Central memory CD4-positive, alpha-beta T cell (primary cell): ENCODE measurements at regions not wholly inside any gene's neighbourhood (a gene's known extent, or its start where the extent isn't known, plus 50 kb on each side); places are given as distances from the start of the nearest gene placed in this dataset.
"Not testable (repeated sequence)": the region's sequence is repeated elsewhere in the genome, so short reads cannot be mapped to it uniquely, and the experiment has no call there.

Experiments
- DNase-seq: peaks from one replicate; pipeline ENCODE4 v3.0.0; 2022

- DNase-seq, result no peak
Observed at GRCh38 chr16:73427164-73427563, 379.2 kb upstream of the ZFHX3 start.

DNA sequence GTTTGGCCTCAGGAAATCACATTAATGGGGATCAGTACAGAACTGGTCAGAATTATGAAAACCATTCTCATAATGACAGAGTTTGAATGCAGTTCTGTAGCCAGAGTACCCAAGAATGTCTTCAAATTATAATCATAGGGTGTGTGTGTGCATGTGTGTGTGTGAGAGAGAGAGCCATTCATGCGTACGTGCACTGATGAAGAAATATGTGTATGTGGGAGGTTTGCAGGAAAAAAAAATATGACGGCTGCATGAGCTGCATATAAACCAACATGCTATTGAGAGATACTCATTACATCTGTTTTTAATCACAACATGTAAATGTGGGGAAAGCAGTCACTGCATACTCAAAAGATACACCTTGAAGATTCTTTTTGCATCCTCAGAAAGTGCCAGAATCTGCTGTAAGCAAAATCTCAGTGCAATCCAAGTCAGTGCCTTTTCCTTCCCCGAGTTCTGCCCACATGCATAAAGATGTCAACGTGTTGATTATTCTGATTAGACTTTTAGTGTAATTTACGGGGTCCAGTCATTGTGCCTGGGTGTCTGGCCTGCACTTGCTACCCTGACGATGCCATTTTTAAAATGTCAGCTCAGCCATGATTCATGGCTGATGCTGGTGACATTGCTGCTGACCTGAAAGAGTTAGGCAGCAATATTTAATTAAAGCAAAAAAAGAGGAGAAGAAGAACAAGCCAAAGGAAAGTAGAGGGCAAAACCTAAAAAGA is 378.7 kb upstream of the ZFHX3 start:
- DNase-seq, result no peak

DNA sequence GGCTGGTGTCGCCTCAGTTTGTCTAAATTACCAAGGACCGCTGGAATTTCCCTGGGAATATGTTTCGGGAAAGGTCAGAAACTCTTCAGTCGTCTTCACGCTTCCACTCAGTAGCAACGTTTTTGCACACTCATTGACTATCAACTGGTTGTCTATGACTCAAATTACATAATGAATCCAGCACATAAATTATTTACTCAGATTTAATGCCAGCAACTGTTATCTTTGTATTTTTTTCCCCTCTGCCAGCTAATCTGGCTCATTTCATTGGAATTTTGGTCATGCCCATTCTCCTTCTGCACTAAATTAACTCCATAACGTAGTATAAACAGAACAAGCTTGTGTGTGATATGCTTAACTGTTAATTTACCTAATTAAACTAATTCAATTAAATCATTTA is 372.7 kb upstream of the ZFHX3 start:
- DNase-seq, result no peak

GRCh38 chr16:73420244-73420643 is 372.3 kb upstream of the ZFHX3 start:
- DNase-seq, result no peak

GRCh38 chr16:73418691-73419090 is 370.8 kb upstream of the ZFHX3 start:
- DNase-seq, result no peak

DNA sequence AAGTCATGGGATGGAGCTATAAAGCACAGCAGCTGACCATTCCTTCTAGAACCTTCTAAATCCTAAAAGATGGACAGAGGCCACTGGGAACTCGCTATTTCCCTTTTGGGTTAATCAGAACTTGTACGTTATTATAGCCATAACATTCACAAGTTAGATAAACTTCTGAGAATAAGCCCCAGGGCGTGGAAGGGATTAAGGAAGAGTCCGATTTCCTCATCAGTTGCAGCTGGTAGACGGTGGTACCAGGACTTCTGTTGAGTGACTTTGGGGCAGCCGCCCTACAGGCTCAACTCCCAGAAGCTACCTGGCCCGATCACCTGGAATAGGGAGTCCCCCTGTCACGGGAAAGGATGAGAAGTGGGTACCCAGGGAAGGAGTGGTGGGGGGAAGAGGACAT is 370.1 kb upstream of the ZFHX3 start:
- DNase-seq, result no peak

- DNase-seq, result no peak
Observed at GRCh38 chr16:73415286-73415685, 367.4 kb upstream of the ZFHX3 start.

GRCh38 chr16:73414638-73415037 is 366.7 kb upstream of the ZFHX3 start:
- DNase-seq, result no peak

GRCh38 chr16:73413830-73414190 is 365.9 kb upstream of the ZFHX3 start:
- no peak for DNase-seq

DNA sequence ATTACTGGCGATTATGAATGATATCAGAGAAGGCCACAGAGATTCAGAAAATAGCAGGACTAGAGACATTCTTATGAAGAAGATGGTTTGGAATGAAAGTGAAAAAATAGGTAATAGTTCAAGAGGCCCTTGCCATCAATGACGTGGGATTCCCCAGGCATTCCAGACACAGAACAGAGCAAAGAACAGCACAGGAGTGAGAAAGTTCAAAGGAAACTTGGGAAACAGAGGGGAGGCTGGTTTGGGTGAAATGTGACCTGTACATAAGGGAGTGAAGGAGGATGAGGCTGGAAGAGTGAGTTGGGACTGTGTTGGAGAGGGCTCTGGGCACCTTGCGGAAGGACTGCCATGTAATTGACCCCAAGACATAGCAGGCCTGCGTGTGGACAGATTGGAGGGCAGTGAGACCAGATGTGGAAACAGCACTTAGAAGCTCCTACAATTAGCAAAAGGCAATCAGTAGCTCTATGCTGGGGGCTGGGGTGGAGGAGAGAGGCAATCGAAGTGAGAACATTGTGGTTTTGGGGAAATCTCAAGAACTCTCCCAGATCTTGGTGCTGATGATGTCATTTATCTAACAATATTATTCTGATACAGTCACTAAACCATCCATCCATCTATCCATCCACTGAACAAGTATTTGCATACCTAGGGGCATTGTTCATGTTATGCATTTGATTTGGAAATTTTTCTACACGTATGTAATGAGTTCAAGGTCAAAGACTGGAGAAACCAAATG is 365.3 kb upstream of the ZFHX3 start:
- DNase-seq, result no peak

- DNase-seq, result no peak
Observed at GRCh38 chr16:73412416-73412815, 364.5 kb upstream of the ZFHX3 start.

- no peak for DNase-seq
Observed at GRCh38 chr16:73408716-73409115, 360.8 kb upstream of the ZFHX3 start.

DNA sequence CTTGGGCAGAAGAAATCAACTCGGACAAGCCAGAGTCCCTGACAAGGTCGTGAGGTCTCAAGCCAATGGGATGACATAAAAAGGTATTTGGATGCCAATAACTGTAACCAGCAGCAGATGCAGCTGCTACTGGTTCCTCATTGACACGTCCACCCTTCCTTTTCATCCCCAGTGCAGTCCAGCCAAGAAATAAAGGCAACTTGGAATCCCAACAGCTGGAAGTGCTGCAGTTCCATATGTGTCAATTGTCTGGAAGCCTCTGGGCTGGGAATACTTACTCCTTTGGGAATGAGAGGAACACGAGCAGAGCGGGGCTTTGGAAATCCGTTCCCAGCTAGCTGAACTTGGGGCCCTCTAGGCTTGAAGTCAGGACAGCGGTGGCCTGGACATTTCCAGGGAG is 360.4 kb upstream of the ZFHX3 start:
- DNase-seq, result no peak

DNA sequence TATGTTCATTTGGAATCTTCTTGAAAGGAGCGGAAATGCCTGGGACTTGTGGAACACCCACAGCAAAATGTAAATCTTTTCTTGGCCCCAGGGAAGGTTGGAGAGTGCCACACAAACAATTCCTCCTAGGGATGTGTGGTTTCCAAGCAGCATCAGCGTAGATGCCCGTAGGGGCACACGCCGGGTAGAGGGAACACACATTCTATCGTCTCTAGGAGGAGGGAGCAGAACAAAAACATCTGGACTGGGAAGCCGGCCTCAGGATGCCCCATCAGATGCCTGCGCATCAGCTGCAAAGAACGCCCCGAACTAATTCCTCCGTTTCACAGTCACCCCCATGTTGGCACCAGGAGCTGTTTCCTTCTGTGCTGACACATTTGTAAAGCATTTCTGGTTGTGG is 357.9 kb upstream of the ZFHX3 start:
- no peak for DNase-seq

DNA sequence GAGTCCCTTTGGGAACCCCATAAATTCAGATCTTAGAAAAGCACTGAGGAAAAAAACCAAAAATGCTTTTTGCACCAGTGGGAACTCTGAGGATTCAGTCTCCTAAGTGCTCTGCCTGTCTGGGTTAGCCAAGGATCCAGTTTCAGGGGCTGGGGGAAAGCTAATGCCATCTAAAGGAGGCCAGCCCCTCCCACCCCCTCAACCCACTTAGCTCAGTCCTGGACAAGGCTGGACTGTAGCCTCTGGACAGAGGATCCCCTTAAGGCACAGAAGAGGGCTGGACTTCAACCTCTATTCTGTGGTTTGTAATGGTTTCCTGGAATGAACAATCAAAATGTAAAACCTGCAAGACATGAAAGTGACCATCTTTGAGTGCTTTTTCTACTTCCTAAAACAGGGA is 356.1 kb upstream of the ZFHX3 start:
- DNase-seq, result no peak

GRCh38 chr16:73403291-73403690 is 355.4 kb upstream of the ZFHX3 start:
- DNase-seq, result no peak

DNA sequence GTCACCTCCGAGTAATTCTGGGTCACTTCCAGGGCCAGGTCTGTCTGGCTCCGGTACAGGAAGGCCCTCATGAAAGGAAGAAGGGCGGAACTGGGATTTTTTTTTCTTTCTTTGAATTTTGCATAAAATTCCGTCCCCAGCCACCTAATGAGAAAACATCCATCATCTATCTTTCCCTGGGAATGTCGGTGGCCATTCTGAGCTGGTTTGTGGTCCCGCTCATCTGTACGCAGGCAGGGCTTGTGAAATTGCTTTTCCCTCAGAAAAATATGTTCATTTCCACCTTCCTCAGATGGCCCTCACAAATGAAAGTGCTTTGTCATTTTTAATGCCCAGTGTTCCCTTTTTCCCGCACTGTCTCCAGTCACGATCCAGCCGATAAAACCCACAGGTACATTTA is 353.0 kb upstream of the ZFHX3 start:
- no peak for DNase-seq

DNA sequence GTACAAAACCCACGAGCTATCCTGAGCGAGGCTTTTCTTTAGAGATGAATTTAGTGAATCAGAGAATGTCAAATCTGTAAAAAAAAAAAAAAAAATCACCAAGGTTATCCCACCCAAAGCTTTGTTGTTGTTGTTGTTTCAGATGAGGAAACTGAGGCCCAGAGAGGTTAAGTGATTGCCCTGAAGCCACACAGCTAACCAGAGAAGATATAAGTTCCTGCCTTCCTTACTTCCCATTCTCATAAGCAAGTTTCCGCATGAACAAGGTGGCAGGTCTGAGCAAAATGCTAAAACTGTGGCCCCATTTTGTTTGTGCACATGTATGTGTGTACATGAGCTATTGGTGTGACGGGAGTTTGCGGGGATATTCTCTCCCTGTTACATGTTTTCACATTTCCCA is 352.1 kb upstream of the ZFHX3 start:
- DNase-seq, result no peak

DNA sequence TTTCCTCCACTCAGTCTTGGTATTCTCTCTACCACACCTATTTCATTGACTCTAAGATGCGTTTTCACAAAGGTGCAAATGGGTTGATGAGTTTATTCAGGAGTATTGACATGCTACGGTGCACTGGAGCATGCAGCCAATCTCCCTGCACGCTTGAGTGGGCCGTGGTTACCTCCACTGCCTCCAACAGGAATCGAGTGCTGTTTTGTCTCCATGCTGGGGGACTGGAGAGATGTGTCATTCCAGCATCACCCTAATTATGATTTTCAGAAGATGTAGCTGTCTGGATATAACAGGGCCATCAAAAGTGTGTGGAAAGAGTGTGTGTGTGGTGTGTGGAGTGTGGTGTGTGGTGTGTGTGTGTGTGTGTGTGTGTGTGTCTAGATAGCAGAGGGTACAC is 351.6 kb upstream of the ZFHX3 start:
- no peak for DNase-seq

GRCh38 chr16:73398604-73399003 is 350.7 kb upstream of the ZFHX3 start:
- DNase-seq, result not testable (repeated sequence)

DNA sequence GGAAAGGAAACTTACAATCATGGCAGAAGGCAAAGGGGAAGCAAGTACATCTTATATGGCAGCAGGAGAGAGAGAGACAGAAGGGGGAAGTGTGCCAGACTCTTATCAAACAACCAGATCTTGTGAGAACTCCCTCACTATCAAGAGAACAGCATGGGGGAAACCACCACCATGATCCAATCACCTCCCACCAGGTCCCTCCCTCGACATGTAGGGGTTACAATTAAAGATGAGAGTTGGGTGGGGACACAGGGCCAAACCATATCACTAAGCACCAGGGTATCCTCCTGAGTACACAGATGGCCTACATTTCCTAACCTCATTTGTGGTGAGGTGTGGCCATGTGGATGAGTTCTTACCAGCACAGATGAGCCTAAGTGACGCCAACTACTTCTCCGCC is 348.6 kb upstream of the ZFHX3 start:
- DNase-seq, result no peak

DNA sequence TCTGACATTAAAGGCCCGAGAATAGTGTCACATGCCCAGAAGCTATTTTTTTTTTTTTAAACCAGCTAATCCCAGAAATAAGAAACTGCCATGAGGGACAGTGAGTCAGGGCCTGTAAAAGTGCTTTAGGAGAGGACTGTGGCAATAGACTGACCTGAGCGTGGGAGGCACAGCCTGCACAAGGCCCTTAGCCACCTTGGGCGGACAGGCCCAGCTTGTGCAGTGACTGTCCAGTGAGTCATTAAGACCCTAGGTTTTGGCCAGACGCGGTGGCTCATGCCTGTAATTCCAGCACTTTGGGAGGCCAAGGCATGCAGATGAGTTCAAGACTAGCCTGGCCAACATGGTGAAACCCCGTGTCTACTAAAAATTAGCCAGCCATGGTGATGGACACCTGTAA is 343.0 kb upstream of the ZFHX3 start:
- DNase-seq, result no peak

GRCh38 chr16:73390491-73390890 is 342.6 kb upstream of the ZFHX3 start:
- DNase-seq, result no peak

DNA sequence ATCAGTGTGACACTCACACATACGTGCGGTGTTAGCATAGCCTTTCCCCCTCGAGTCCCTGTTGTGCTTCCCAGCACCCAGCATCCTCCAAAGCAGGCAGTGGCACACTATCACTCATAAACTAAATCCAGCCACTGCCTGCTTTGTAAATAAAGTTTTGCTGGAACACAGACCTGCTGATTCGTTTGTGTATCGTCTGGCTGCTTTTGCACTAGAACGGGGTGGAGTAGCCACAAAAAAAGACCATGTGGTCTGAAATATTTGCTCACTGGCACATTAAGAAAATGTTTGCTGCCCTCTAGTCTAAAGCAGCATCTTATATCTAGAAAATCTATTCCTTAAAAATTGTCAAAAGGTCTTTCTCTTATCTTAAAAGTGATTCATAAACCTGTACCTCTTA is 341.2 kb upstream of the ZFHX3 start:
- no peak for DNase-seq

DNA sequence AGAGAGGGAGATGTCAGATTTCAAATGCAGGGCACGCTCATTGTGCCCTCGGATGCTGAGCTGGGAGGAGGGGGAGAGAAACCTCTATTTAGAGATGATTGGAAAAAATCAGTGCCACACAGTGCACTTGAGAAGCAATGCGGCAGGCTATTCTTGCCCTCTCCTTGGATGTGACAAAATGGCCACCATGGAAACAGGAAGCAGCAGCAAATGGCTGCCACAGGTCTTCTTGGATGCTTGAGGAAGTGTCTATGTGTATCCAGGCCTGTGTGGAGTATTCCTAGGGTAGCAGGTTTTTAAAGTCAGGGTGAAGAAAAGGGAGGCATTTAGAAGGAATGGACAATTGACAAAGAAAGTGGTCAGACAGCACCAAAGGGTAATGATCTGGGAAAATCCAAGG is 340.1 kb upstream of the ZFHX3 start:
- DNase-seq, result no peak
